ENCODE measurements at regions not wholly inside any gene's neighbourhood (a gene's known extent, or its start where the extent isn't known, plus 50 kb on each side); places are given as distances from the start of the nearest gene placed in this dataset.

- TF ChIP-seq JUND (IDR thresholded peaks at IDR 0.05), result no peak
- TF ChIP-seq GABPA (IDR thresholded peaks at IDR 0.05 in 1 of 2, conservative IDR thresholded peaks at IDR 0.05 in 1 of 2), result no peak
- TF ChIP-seq, protein P1, sequence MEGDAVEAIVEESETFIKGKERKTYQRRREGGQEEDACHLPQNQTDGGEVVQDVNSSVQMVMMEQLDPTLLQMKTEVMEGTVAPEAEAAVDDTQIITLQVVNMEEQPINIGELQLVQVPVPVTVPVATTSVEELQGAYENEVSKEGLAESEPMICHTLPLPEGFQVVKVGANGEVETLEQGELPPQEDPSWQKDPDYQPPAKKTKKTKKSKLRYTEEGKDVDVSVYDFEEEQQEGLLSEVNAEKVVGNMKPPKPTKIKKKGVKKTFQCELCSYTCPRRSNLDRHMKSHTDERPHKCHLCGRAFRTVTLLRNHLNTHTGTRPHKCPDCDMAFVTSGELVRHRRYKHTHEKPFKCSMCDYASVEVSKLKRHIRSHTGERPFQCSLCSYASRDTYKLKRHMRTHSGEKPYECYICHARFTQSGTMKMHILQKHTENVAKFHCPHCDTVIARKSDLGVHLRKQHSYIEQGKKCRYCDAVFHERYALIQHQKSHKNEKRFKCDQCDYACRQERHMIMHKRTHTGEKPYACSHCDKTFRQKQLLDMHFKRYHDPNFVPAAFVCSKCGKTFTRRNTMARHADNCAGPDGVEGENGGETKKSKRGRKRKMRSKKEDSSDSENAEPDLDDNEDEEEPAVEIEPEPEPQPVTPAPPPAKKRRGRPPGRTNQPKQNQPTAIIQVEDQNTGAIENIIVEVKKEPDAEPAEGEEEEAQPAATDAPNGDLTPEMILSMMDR (IDR thresholded peaks at IDR 0.05; ENCODE audit: low read depth, low read length, missing input control), result no peak
- no peak for TF ChIP-seq SP1 (IDR thresholded peaks at IDR 0.05)
- TF ChIP-seq, protein P2, sequence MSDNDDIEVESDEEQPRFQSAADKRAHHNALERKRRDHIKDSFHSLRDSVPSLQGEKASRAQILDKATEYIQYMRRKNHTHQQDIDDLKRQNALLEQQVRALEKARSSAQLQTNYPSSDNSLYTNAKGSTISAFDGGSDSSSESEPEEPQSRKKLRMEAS (IDR thresholded peaks at IDR 0.05), result no peak
- TF ChIP-seq TAF1 (conservative IDR thresholded peaks at IDR 0.05), result no peak
- no peak for TF ChIP-seq FOXA1 (IDR thresholded peaks at IDR 0.05)
Observed at GRCh38 chr4:144501231-144501780, 144.7 kb upstream of the HHIP start.

Data from liver (tissue), 3 donors.